Neural cell (in vitro differentiated cells): ENCODE measurements at regions not wholly inside any gene's neighbourhood (a gene's known extent, or its start where the extent isn't known, plus 50 kb on each side); places are given as distances from the start of the nearest gene placed in this dataset.

Experiments used
- H2AFZ ChIP-seq: fragments of 200-600, 300-800 bp; sonication (generic), shearing (Covaris generic); 2 replicates; pipeline ENCODE4 v1.6.0; 2014; ENCODE audit warnings: low read depth, mild to moderate bottlenecking, antibody characterized with exemption, low read length, moderate library complexity
- H3F3A ChIP-seq: fragments of 200-600 bp; shearing (Covaris generic); 2 replicates; pipeline ENCODE4 v1.6.1; 2016; ENCODE audit warnings: mild to moderate bottlenecking, moderate library complexity, mixed read lengths, antibody characterized with exemption, low read length; ENCODE audit not compliant: insufficient read depth, poor library complexity, severe bottlenecking
- H3K27ac ChIP-seq: fragments of 200-600, 300-800 bp; sonication (generic), shearing (Covaris generic); 2 replicates; pipeline ENCODE4 v1.5.1; 2014; ENCODE audit warnings: mild to moderate bottlenecking, low read length, moderate library complexity
- H3K27me3 ChIP-seq: fragments of 300-800, 200-600 bp; sonication (generic), shearing (Covaris generic); 2 replicates; pipeline ENCODE4 v1.6.0; 2014; ENCODE audit warnings: mild to moderate bottlenecking, low read depth, low read length, moderate library complexity; ENCODE audit not compliant: insufficient read depth
- H3K36me3 ChIP-seq: fragments of 300-800, 200-600 bp; sonication (generic), shearing (Covaris generic); 2 replicates; pipeline ENCODE4 v1.5.1; 2014; ENCODE audit warnings: mild to moderate bottlenecking, antibody characterized with exemption, low read length, moderate library complexity; ENCODE audit not compliant: insufficient read depth
- H3K4me2 ChIP-seq: fragments of 300-800, 200-600 bp; sonication (generic), shearing (Covaris generic); 2 replicates; pipeline ENCODE4 v1.6.0; 2014; ENCODE audit warnings: mild to moderate bottlenecking, low read length
- H3K4me3 ChIP-seq: fragments of 300-800, 200-600 bp; sonication (generic), shearing (Covaris generic); 2 replicates; pipeline ENCODE4 v1.5.1; 2014; ENCODE audit warnings: mild to moderate bottlenecking, low read length, moderate library complexity
- H3K79me2 ChIP-seq: fragments of 200-600 bp; shearing (Covaris generic); replicated peaks from 2 replicates; pipeline ENCODE4 v1.6.0; 2014; ENCODE audit warnings: mild to moderate bottlenecking, low read length, moderate library complexity; ENCODE audit not compliant: insufficient read depth
- H3K9ac ChIP-seq: fragments of 300-800, 200-600 bp; sonication (generic), shearing (Covaris generic); 2 replicates; pipeline ENCODE4 v1.6.1; 2016; ENCODE audit warnings: mild to moderate bottlenecking, low read length, mixed read lengths
- H3K9me2 ChIP-seq: fragments of 200-600 bp; shearing (Covaris generic); 2 replicates; pipeline ENCODE4 v1.6.1; 2016; ENCODE audit warnings: mild to moderate bottlenecking, low read length, mixed read lengths; ENCODE audit not compliant: insufficient read depth
- H3K9me3 ChIP-seq: fragments of 200-600, 300-800 bp; sonication (generic), shearing (Covaris generic); 2 replicates; pipeline ENCODE4 v1.6.1; 2016; ENCODE audit warnings: mild to moderate bottlenecking, mixed run types, low read length, moderate library complexity, mixed read lengths
- H4K20me1 ChIP-seq: fragments of 200-600 bp; shearing (Covaris generic); 2 replicates; pipeline ENCODE4 v1.6.1; 2016; ENCODE audit warnings: mild to moderate bottlenecking, mixed run types; ENCODE audit not compliant: insufficient read depth
- EP300 ChIP-seq: fragments of 450-650 bp; conservative IDR thresholded peaks from 2 replicates; pipeline ENCODE4 v1.6.1; 2014; ENCODE audit warnings: antibody characterized with exemption, mild to moderate bottlenecking, moderate library complexity; ENCODE audit not compliant: poor library complexity, severe bottlenecking
- EZH2 ChIP-seq: fragments of 200-600, 300-800 bp; shearing (Covaris generic), sonication (generic); IDR thresholded peaks from 2 replicates; pipeline ENCODE4 v1.6.1; 2014; ENCODE audit warnings: antibody characterized with exemption, low read length, borderline replicate concordance, mild to moderate bottlenecking; ENCODE audit not compliant: insufficient read depth, poor library complexity, severe bottlenecking
- MXI1 ChIP-seq: fragments of 450-650 bp; conservative IDR thresholded peaks from 2 replicates; pipeline ENCODE4 v1.6.1; 2014; ENCODE audit warnings: antibody characterized with exemption, mild to moderate bottlenecking; ENCODE audit not compliant: poor library complexity, severe bottlenecking
- POLR2AphosphoS5 ChIP-seq: IDR thresholded peaks from 2 replicates; pipeline ENCODE4 v1.6.1; 2012
- RAD21 ChIP-seq: fragments of 450-650 bp; conservative IDR thresholded peaks from 2 replicates; pipeline ENCODE4 v1.6.1; 2014; ENCODE audit warnings: antibody characterized with exemption, mild to moderate bottlenecking, moderate library complexity
- SMC3 ChIP-seq: fragments of 450-650 bp; conservative IDR thresholded peaks from 2 replicates; pipeline ENCODE4 v1.6.1; 2014; ENCODE audit warnings: antibody characterized with exemption, mild to moderate bottlenecking, moderate library complexity; ENCODE audit not compliant: poor library complexity
- TAF1 ChIP-seq: IDR thresholded peaks from 2 replicates; pipeline ENCODE4 v1.6.1; 2012; ENCODE audit warnings: low read depth
- TF ChIP-seq, protein P1 (sequence below): IDR thresholded peaks from 2 replicates; pipeline ENCODE4 v1.6.1; 2012; ENCODE audit warnings: borderline replicate concordance
- TF ChIP-seq, protein P2 (sequence below): fragments of 450-650 bp; IDR thresholded peaks from 2 replicates; pipeline ENCODE4 v1.5.1; 2014; ENCODE audit warnings: antibody characterized with exemption, mild to moderate bottlenecking, moderate library complexity; ENCODE audit not compliant: poor library complexity, severe bottlenecking

DNA sequence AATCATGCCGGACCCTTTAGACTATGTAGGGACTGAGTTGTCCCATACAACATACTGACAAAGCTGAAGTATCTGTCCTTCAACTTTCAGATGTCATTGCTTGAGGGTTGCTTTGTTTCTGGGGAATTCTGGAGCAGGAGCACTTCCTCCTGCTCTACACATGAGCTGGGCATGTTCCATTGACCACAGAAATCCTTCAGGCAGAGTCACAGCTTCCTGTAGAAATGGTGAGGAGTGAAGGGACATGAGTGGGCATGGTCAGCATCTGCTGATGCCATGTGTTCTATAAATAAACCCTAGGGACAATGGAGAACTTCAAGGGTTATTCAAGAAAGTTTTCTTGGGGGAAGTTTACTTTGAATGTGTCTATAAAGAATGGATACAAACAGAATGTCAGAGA is 296.6 kb upstream of the FBXL7 start:
- Histone ChIP-seq H3K4me2 (no peak overlapping the region), H2AFZ (no peak overlapping the region), H4K20me1 (no peaks in the 10 kb centered on the region), H3F3A (no peaks in the 10 kb centered on the region), H3K27ac (no peak overlapping the region), H3K9ac (no peak overlapping the region), H3K79me2 (no peaks in the 10 kb centered on the region), H3K4me3 (no peak overlapping the region), H3K27me3 (no peaks in the 10 kb centered on the region), H3K36me3 (no peaks in the 10 kb centered on the region), H3K9me2 (no peaks in the 10 kb centered on the region), H3K9me3 (no peaks in the 10 kb centered on the region)
- no peak for TF ChIP-seq EP300
- no peak for TF ChIP-seq SMC3
- no peak for TF ChIP-seq EZH2
- TF ChIP-seq MXI1, result no peak
- no peak for TF ChIP-seq RAD21
- no peak for TF ChIP-seq POLR2AphosphoS5
- TF ChIP-seq, protein P1, sequence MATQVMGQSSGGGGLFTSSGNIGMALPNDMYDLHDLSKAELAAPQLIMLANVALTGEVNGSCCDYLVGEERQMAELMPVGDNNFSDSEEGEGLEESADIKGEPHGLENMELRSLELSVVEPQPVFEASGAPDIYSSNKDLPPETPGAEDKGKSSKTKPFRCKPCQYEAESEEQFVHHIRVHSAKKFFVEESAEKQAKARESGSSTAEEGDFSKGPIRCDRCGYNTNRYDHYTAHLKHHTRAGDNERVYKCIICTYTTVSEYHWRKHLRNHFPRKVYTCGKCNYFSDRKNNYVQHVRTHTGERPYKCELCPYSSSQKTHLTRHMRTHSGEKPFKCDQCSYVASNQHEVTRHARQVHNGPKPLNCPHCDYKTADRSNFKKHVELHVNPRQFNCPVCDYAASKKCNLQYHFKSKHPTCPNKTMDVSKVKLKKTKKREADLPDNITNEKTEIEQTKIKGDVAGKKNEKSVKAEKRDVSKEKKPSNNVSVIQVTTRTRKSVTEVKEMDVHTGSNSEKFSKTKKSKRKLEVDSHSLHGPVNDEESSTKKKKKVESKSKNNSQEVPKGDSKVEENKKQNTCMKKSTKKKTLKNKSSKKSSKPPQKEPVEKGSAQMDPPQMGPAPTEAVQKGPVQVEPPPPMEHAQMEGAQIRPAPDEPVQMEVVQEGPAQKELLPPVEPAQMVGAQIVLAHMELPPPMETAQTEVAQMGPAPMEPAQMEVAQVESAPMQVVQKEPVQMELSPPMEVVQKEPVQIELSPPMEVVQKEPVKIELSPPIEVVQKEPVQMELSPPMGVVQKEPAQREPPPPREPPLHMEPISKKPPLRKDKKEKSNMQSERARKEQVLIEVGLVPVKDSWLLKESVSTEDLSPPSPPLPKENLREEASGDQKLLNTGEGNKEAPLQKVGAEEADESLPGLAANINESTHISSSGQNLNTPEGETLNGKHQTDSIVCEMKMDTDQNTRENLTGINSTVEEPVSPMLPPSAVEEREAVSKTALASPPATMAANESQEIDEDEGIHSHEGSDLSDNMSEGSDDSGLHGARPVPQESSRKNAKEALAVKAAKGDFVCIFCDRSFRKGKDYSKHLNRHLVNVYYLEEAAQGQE, result no peak
- no peak for TF ChIP-seq TAF1
- TF ChIP-seq, protein P2, sequence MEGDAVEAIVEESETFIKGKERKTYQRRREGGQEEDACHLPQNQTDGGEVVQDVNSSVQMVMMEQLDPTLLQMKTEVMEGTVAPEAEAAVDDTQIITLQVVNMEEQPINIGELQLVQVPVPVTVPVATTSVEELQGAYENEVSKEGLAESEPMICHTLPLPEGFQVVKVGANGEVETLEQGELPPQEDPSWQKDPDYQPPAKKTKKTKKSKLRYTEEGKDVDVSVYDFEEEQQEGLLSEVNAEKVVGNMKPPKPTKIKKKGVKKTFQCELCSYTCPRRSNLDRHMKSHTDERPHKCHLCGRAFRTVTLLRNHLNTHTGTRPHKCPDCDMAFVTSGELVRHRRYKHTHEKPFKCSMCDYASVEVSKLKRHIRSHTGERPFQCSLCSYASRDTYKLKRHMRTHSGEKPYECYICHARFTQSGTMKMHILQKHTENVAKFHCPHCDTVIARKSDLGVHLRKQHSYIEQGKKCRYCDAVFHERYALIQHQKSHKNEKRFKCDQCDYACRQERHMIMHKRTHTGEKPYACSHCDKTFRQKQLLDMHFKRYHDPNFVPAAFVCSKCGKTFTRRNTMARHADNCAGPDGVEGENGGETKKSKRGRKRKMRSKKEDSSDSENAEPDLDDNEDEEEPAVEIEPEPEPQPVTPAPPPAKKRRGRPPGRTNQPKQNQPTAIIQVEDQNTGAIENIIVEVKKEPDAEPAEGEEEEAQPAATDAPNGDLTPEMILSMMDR, result no peak

DNA sequence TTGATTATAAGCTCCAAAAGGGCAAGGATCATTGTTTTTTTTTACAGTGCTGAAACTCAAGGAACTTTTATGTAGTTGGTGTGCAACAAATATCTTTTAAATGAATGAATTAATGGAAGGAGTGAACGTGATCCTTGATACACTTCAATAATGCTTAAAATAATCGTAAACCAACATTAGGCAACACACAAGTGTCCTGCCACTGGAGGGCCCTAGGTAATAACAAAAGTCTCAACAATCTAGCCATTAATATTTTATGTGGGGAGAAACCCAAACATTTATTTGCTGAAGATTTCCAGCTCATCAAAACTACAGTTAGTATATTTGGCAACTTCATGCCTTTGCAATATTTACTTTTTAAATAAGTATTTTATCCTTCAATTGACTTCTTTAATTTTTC is 309.0 kb upstream of the FBXL7 start:
- Histone ChIP-seq H3K4me3 (no peak overlapping the region), H3K9me3 (no peaks in the 10 kb centered on the region), H3K9me2 (no peaks in the 10 kb centered on the region), H2AFZ (no peak overlapping the region), H4K20me1 (no peaks in the 10 kb centered on the region), H3K36me3 (no peaks in the 10 kb centered on the region), H3K9ac (no peak overlapping the region), H3K4me2 (no peak overlapping the region), H3F3A (no peaks in the 10 kb centered on the region), H3K27ac (no peak overlapping the region), H3K27me3 (no peaks in the 10 kb centered on the region), H3K79me2 (no peaks in the 10 kb centered on the region)
- no peak for TF ChIP-seq MXI1
- TF ChIP-seq, protein P2, result no peak
- no peak for TF ChIP-seq EP300
- no peak for TF ChIP-seq SMC3
- TF ChIP-seq POLR2AphosphoS5, result no peak
- no peak for TF ChIP-seq EZH2
- TF ChIP-seq TAF1, result no peak
- TF ChIP-seq, protein P1, result no peak
- no peak for TF ChIP-seq RAD21
